Kidney (tissue), 13 donors: ENCODE measurements at regions not wholly inside any gene's neighbourhood (a gene's known extent, or its start where the extent isn't known, plus 50 kb on each side); places are given as distances from the start of the nearest gene placed in this dataset.

Experiments
- DNase-seq, 5 donors: peaks; one replicate each; pipeline ENCODE4 v3.0.0-alpha.2; 2013 to 2020
- FAIRE-seq: peaks from 2 replicates; lab custom pipeline; 2012; peaks lifted over from hg19 to GRCh38; lab: Jason Lieb, UNC
- H3K27ac ChIP-seq, 2 donors: one replicate each; pipeline ENCODE4 v1.7.0; 2013; ENCODE audit warnings: low read depth in 2 of 2, low read length in 2 of 2, inconsistent platforms in 1 of 2
- H3K27me3 ChIP-seq: one replicate; pipeline ENCODE4 v1.7.1; 2013; ENCODE audit warnings: low read length, inconsistent platforms; ENCODE audit not compliant: control insufficient read depth, insufficient read depth
- H3K36me3 ChIP-seq, 3 donors: one replicate each; pipeline versions ENCODE4 v1.7.0 to v1.7.1; 2013; ENCODE audit warnings: low read length in 3 of 3, control low read depth in 1 of 3, inconsistent platforms in 1 of 3; ENCODE audit not compliant: insufficient read depth in 3 of 3, control insufficient read depth in 2 of 3
- H3K4me1 ChIP-seq, 3 donors: one replicate each; pipeline versions ENCODE4 v1.7.0 to v1.7.1; 2013; ENCODE audit warnings: low read length in 3 of 3, inconsistent platforms in 1 of 3, low read depth in 1 of 3; ENCODE audit not compliant: control insufficient read depth in 2 of 3, insufficient read depth in 2 of 3
- H3K4me3 ChIP-seq, 3 donors: one replicate each; pipeline versions ENCODE4 v1.7.0 to v1.8.1; 2013; ENCODE audit warnings: low read length in 3 of 3, control low read depth in 1 of 3, inconsistent platforms in 1 of 3
- H3K9ac ChIP-seq, 3 donors: one replicate each; pipeline versions ENCODE4 v1.7.0 to v1.7.1; 2013; ENCODE audit warnings: low read length in 3 of 3, control low read depth in 1 of 3, inconsistent platforms in 1 of 3
- H3K9me3 ChIP-seq, 3 donors: one replicate each; pipeline versions ENCODE4 v1.7.0 to v1.7.1; 2013; ENCODE audit warnings: low read length in 3 of 3, control low read depth in 1 of 3, inconsistent platforms in 1 of 3; ENCODE audit not compliant: control insufficient read depth in 2 of 3, insufficient read depth in 1 of 3
- intact Hi-C: fragments of 100-400 bp; cut with DNase I; formaldehyde crosslinking; loops from one replicate; pipeline ENCODE4 v1.11.1; 2022
- TF ChIP-seq, protein P1 (sequence below): IDR thresholded peaks from 3 replicates; pipeline ENCODE4 v1.5.1; 2012; ENCODE audit warnings: mild to moderate bottlenecking, moderate library complexity, borderline replicate concordance; ENCODE audit not compliant: insufficient read depth; ENCODE audit errors: extremely low read depth
- donor health status: control.
- donor health status: control.
- donor health status: control.
- donor health status: control.
- donor health status: control.
- donor health status: DM: yes; HTN: yes; CAD: no.
- donor health status: Normal renal cell carcinoma (clear cell type).

- Histone ChIP-seq H3K27ac (no peak overlapping the region), H3K9ac (no peak overlapping the region), H3K4me3 (no peak overlapping the region), H3K27me3 (no peaks in the 10 kb centered on the region), H3K9me3 (no peaks in the 10 kb centered on the region), H3K36me3 (no peaks in the 10 kb centered on the region), H3K4me1 (no peaks in the 10 kb centered on the region)
- FAIRE-seq (no peak), DNase-seq (no peak)
- intact Hi-C loops = no loop called here
- TF ChIP-seq, protein P1, sequence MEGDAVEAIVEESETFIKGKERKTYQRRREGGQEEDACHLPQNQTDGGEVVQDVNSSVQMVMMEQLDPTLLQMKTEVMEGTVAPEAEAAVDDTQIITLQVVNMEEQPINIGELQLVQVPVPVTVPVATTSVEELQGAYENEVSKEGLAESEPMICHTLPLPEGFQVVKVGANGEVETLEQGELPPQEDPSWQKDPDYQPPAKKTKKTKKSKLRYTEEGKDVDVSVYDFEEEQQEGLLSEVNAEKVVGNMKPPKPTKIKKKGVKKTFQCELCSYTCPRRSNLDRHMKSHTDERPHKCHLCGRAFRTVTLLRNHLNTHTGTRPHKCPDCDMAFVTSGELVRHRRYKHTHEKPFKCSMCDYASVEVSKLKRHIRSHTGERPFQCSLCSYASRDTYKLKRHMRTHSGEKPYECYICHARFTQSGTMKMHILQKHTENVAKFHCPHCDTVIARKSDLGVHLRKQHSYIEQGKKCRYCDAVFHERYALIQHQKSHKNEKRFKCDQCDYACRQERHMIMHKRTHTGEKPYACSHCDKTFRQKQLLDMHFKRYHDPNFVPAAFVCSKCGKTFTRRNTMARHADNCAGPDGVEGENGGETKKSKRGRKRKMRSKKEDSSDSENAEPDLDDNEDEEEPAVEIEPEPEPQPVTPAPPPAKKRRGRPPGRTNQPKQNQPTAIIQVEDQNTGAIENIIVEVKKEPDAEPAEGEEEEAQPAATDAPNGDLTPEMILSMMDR = no peak
Measured at GRCh38 chr12:41835556-41835955, 309.1 kb downstream of the GXYLT1 start.

GRCh38 chr12:41819948-41820347 is 324.7 kb downstream of the GXYLT1 start:
- H3K27ac ChIP-seq = no peak overlapping the region
- H3K27me3 ChIP-seq = no peaks in the 10 kb centered on the region
- H3K36me3 ChIP-seq = no peaks in the 10 kb centered on the region
- TF ChIP-seq, protein P1 = no peak
- FAIRE-seq = no peak
- no peak overlapping the region for H3K4me3 ChIP-seq
- H3K9me3 ChIP-seq = no peaks in the 10 kb centered on the region
- no peaks in the 10 kb centered on the region for H3K4me1 ChIP-seq
- DNase-seq = no peak
- intact Hi-C loops = no loop called here
- no peak overlapping the region for H3K9ac ChIP-seq

- Histone ChIP-seq H3K27ac (no peak overlapping the region), H3K4me1 (no peaks in the 10 kb centered on the region), H3K9ac (no peak overlapping the region), H3K4me3 (no peak overlapping the region), H3K9me3 (no peaks in the 10 kb centered on the region), H3K36me3 (no peaks in the 10 kb centered on the region), H3K27me3 (no peaks in the 10 kb centered on the region)
- FAIRE-seq = no peak
- intact Hi-C loops = no loop called here
- no peak for DNase-seq
- TF ChIP-seq, protein P1 = no peak
Measured at GRCh38 chr12:41804026-41804425, 340.6 kb downstream of the GXYLT1 start.

DNA sequence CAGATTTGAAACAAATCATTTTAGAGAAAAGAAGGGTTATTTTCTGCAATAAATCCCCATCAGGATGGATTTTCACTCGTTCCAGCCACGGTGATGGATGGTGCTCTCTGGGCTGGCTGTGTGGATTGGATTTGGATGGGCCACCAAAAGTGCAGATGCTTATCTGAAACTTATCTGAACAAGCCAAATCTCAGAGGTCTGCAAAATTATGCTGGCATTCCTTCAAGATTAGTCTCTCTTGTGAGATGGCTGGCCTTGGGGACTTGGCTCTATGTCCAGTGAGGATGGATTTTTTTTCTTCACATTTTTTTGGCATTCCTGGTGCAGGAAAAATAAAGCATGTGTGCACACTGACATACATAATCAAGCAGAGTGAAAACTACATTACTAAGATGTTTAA is 341.9 kb downstream of the GXYLT1 start:
- Histone ChIP-seq H3K9ac (no peak overlapping the region), H3K9me3 (no peaks in the 10 kb centered on the region), H3K27me3 (no peaks in the 10 kb centered on the region), H3K4me3 (no peak overlapping the region), H3K36me3 (no peaks in the 10 kb centered on the region), H3K4me1 (no peaks in the 10 kb centered on the region), H3K27ac (no peak overlapping the region)
- no peak for FAIRE-seq
- no peak for DNase-seq
- TF ChIP-seq, protein P1 = no peak
- intact Hi-C loops = no loop called here
